Stimulated activated CD4-positive, alpha-beta T cell treated with anti-CD3 and anti-CD28 coated beads, Interleukin-2, amount 100 ng/mL, for 48 hours (primary cell): ENCODE measurements at regions not wholly inside any gene's neighbourhood (a gene's known extent, or its start where the extent isn't known, plus 50 kb on each side); places are given as distances from the start of the nearest gene placed in this dataset.

Experiments used
- DNase-seq, 2 donors: peaks; one replicate each; pipeline ENCODE4 v3.0.0-alpha.2; 2020

DNA sequence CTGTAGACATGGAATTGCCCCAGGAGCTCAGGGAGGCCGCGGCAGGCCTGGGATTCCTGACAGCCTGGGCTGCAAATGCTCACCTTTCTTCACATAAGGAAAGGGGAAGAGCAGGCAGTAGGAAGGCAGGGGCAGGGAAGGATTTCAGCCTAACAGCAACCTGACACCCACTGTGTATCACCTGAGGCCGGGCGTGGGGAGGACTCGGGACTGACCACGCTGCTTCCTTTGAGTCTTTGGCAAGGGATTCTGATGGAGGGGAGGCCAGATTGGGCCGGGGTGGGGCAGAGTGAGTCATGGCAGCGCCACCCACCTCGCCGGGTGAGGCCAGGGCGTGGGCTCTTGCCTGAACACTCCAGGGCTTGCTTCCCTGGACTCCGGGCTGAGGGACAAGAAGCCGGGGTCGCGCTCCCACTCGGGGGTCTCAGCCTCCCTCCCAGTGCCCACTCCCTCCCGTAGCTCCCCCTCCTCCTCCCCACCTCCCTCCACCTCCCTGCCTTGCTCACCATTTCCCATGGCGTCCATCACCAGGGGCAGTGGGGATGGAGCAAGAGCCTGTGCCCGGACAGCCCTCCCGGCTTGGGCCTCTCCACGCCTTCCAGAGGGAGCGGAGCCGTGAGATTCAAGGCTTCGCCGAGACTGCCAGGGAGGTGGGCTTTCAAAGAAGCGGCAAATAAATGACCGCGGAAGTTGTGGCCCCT is 247.9 kb upstream of the RTL1 start:
- no peak for DNase-seq

DNA sequence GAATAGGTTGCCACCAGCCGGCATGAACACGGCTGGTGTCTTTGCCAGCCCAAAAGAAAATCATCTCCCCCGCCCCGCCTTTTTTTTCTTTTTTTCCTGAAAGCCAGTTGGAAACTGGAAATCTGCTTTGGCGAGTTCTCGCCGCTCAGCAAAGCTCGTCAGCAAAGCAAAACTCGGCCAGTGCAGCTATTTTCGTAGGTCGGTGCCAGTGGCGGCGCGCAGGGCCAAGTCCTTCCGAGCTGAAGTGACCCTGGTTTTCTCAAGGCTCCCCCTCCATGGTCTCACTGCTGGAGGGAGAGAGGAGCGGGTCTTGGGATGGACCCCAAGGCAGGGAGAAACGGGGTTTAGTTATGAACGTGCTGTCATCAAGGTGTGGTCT is 248.4 kb upstream of the RTL1 start:
- DNase-seq = no peak

GRCh38 chr14:101152855-101153254 is 249.3 kb upstream of the RTL1 start:
- no peak for DNase-seq

- no peak for DNase-seq
These were observed 250.2 kb upstream of the RTL1 start for GRCh38 chr14:101153691-101154090.

GRCh38 chr14:101155575-101155974 is 252.1 kb upstream of the RTL1 start:
- no peak for DNase-seq

DNA sequence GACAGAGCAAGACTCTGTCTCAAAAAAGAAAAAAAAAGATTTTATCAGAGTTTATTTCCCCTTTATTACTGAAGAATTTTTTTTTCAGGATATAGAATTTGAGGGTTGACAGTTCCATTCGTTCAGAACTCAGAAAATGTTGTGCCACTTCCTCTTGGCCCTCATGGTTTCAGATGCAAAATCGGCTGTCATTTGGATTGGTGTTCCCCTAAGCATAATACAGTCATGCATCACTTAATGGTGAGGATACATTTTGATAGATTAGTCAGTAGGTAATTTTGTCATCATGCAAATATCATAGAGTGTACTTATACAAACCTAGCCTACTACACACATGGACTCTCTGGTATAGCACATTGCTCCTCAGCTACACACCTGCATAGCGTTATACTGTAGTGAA is 263.9 kb upstream of the RTL1 start:
- no peak for DNase-seq

GRCh38 chr14:101169267-101169666 is 265.7 kb upstream of the RTL1 start:
- no peak for DNase-seq

DNA sequence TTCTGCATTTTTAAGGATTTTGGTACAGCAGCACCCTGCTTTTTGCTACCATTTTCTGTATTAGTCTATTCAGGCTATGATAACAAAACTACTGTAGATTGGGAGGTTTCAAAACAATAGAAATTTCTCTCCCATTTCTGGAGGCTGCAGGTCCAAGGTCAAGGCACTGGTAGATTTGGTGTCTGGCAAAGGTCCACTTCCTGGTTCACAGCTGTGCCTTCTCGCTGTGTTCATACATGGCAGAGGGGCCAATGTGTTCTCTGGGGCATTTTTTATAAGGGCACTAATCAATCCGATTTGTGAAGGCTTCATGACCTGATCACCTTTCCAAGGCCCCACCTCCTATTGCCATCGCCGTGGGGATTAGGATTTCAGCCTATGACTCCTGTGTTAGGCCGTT is 268.1 kb upstream of the RTL1 start:
- no peak for DNase-seq

- no peak for DNase-seq
These were observed 270.4 kb upstream of the RTL1 start for GRCh38 chr14:101173698-101174521.

DNA sequence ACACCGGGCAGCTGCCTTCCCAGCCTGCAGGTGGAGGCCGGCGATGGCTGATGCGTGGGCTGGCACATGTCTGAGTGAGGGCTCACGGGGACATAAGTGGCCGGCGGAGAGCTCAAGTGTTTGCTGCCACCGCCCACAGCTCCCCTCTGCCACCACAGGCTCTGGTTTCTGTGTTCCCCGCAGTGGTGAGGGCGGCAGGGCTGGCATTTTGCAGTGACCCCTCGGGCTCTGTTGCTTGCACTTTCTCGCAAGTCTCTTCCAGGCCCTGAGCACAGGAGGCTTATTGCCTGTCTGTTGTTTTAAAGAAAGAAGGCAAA is 271.0 kb upstream of the RTL1 start:
- no peak for DNase-seq

DNA sequence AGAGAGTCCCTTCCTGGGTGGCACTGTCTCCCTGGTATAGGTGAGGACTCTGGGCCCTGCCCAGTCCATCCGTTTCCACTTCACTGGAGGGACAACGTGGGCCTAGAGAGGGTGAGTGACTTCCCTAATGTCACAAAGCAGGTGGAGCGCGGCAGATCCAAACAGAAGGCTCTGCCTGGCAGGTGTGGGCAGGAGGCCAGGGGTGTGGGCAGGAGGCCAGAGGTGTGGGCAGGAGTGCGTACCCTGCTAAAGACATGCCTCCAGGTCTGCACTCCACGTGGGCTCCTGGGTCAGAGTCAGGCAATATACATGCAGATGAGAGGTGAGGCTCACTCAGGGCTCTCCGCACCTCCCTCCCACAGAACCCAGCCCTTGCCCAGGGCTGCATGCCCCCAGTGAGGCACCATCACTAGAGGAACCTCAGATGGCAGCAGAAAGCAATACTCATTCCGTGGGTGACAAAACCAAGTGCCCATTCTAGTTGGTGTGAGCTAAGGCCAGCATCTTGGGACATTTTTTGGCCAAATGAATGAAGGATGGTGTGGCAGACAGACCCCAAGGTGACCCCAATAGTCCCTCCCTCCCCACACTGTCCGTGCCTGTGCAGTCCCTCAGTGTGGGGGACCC is 271.6 kb upstream of the RTL1 start:
- DNase-seq = no peak

DNA sequence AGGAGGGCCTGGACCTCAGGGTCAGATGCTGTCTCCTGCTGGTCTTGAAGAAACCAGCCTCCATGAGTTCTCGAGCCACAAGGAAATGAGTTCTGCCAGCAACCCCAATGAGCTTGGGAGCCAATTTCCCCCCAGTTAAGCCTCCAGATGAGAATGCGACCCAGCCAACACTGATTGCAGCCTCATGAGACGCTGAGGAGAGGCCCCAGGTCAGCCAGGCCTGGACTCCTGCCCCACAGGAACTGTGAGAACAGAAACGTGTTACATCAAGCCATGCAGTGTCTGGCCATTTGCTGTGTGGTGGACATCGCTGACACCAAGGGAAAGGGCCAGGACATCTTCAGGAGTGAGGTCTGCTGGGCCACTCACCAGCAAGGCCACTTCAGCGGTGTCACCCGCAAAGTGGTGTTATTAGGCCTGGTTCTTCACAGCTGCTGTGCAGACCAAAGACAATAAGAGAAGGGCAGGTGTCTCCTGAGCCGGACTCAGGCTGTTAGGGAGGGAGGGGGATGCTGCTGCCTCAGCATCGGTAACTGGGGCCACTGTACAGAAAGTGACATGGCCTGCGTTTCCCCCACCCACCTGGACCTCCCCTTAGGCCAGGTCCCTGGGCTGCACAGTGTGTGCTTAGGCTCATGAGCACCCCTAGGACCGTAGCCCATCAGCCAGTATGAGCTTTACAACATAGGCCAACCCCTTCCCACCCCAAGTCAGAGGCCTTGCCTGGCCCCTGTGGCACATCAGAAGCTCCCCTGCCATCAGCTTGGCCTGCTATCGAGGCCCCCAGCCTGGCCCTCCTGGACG is 272.4 kb upstream of the RTL1 start:
- no peak for DNase-seq

DNA sequence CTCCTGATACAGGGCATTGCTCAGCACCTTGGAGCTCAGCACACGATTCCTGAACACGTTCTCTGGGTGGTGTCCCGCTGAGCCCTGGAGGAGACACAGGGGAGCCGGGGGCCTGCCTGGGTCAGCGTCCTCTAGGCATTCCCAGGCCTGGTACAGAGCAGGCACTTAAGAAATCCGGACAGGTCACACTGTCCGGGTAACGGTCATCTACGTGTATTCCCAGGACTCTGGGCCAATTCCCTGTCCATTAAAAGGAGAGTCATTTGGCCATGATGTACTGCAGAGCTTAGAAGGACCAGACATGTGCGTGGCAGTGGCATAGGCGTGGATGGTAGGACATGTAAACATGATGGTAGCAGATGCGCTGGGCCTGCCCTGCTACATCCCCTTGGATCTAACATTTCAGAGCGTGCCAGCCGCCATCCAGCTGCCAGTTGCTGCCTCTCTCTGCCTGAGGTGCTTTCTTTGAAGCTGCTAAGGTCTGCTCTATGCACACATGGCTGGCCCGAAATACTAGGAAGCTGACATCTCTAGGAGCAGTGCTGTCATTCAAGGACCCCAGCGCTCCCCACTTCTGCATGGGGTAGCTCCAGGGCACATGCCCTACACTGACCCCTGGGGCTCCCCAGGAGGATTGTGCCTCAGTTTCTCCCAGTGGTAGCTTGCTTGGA is 273.1 kb upstream of the RTL1 start:
- no peak for DNase-seq

- DNase-seq = no peak
These were observed 273.9 kb upstream of the RTL1 start for GRCh38 chr14:101177301-101177971.

- no peak for DNase-seq
These were observed 274.9 kb upstream of the RTL1 start for GRCh38 chr14:101178184-101179072.

GRCh38 chr14:101179691-101180211 is 276.2 kb upstream of the RTL1 start:
- no peak for DNase-seq

GRCh38 chr14:101181446-101182313 is 278.2 kb upstream of the RTL1 start:
- no peak for DNase-seq

DNA sequence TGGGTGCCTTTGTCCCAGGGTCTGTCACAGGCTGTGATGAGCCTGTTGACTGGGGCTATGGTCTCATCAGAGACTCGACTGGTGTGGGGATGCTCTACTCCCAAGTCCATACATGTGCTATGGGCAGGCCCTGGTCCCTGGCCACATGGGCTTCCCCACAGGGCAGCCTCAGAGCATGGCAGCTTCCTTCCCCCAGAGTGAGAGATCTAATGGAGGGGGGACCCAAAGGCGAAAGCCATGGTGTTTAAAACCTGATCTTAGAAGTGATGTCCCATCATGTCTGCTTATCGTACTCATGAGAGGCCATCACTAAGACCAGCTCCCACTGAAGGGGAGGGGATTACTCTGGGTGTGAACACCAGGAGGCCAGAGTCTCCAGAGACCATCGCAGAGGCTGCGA is 279.0 kb upstream of the RTL1 start:
- no peak for DNase-seq

DNA sequence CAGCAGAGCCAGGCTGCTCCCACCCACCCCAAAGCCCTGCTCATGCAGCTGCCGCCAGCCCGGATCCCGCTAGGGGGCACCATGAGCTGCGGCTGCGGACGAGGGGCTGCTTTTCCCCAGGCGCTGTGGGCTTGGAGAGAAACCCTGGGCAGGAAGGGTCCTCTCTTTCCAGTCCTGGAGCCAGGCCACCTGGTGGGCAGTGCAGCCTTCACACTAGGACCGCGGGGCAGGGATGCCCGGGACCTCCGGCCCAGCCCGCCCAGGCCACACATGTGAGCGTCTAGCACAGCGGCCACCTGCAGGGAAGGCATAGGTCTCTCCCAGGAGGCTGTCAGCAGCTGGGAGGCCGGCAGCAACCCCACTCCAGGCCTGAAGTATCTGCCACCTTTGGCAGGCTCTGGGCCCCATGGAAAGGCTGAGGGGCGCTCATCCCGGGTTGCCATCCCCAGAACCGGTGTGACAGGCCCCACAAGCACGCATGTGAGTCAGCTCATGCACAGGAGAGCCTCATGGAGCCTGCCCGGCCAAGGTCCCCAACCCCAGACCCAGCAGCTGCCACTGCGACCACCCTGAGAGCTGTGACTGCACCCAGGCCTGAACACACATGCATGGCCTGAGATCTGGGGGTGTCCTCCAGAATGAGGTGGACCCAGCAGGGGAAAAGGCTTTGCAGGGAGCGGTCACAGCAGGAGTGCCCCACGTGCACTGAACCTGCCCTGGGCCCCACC is 280.0 kb upstream of the RTL1 start:
- DNase-seq = no peak
